Suprapubic skin (tissue), 4 donors: ENCODE measurements at regions not wholly inside any gene's neighbourhood (a gene's known extent, or its start where the extent isn't known, plus 50 kb on each side); places are given as distances from the start of the nearest gene placed in this dataset.

Experiments used
- DNase-seq, 2 donors: peaks; one replicate each; pipeline ENCODE4 v3.0.0-alpha.2; 2019; ENCODE audit warnings: low spot score in 2 of 2
- H3K27ac ChIP-seq: fragments of 200-600 bp; sonication (generic); one replicate; pipeline ENCODE4 v1.5.1; 2019
- H3K27me3 ChIP-seq: fragments of 200-600 bp; sonication (generic); one replicate; pipeline ENCODE4 v1.5.1; 2019
- H3K36me3 ChIP-seq: fragments of 200-600 bp; sonication (generic); one replicate; pipeline ENCODE4 v1.5.1; 2019
- H3K4me1 ChIP-seq: fragments of 200-600 bp; sonication (generic); one replicate; pipeline ENCODE4 v1.5.1; 2019
- H3K4me3 ChIP-seq: fragments of 200-600 bp; sonication (generic); one replicate; pipeline ENCODE4 v1.5.1; 2019; ENCODE audit warnings: mild to moderate bottlenecking
- H3K9me3 ChIP-seq: fragments of 200-600 bp; sonication (generic); one replicate; pipeline ENCODE4 v1.5.1; 2019
- EP300 ChIP-seq: sonication (generic); formaldehyde crosslinking; IDR thresholded peaks from one replicate; pipeline ENCODE4 v1.6.1; 2017; ENCODE audit warnings: antibody characterized with exemption
- POLR2A ChIP-seq, 2 donors: fragments of 450-650 bp; IDR thresholded peaks; one replicate each; pipeline ENCODE4 v1.6.1; 2017; ENCODE audit warnings: antibody characterized with exemption in 2 of 2, mild to moderate bottlenecking in 2 of 2, moderate library complexity in 2 of 2
- POLR2AphosphoS5 ChIP-seq, 3 donors: sonication (generic); formaldehyde crosslinking; IDR thresholded peaks; one replicate each; pipeline ENCODE4 v1.6.1; 2017; ENCODE audit warnings: antibody characterized with exemption in 3 of 3
- WGBS: methylation state at CpG from one replicate; pipeline ENCODE4 v1.1.5; 2018; 5-methylcytosine and 5-hydroxymethylcytosine counted together
- TF ChIP-seq, protein P1 (sequence below), 2 donors: fragments of 200-600 bp in 1 of 2; fragments of 450-650 bp in 1 of 2; sonication (generic) in 1 of 2; IDR thresholded peaks; one replicate each; pipeline ENCODE4 v1.5.1; 2016 to 2019; ENCODE audit warnings: antibody characterized with exemption in 2 of 2, mild to moderate bottlenecking in 1 of 2, moderate library complexity in 1 of 2

DNA sequence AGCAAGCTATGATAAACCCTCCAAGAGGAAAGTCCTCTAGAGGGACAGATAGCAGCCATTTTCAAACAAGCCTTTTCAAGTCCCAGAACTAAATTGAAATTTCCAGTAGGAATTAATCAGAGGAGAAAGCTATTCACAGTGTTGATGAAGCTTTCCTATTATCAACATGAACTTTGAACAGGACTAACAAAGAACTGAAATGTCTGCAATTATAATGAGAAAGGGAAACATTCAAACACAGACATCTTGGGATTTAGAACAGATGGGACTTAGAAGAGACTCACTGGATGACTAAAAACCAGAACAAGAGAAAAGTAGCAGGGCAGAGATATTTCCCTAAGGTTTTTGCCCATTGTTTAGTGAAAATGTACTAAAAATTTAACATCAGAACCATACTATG lies 622.1 kb upstream of the UBE2E2 start:
- no peaks in the 10 kb centered on the region for H3K9me3 ChIP-seq
- no peaks in the 10 kb centered on the region for H3K27me3 ChIP-seq
- no peaks in the 10 kb centered on the region for H3K36me3 ChIP-seq
- TF ChIP-seq, protein P1, sequence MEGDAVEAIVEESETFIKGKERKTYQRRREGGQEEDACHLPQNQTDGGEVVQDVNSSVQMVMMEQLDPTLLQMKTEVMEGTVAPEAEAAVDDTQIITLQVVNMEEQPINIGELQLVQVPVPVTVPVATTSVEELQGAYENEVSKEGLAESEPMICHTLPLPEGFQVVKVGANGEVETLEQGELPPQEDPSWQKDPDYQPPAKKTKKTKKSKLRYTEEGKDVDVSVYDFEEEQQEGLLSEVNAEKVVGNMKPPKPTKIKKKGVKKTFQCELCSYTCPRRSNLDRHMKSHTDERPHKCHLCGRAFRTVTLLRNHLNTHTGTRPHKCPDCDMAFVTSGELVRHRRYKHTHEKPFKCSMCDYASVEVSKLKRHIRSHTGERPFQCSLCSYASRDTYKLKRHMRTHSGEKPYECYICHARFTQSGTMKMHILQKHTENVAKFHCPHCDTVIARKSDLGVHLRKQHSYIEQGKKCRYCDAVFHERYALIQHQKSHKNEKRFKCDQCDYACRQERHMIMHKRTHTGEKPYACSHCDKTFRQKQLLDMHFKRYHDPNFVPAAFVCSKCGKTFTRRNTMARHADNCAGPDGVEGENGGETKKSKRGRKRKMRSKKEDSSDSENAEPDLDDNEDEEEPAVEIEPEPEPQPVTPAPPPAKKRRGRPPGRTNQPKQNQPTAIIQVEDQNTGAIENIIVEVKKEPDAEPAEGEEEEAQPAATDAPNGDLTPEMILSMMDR (IDR thresholded peaks at IDR 0.05): no peak
- TF ChIP-seq POLR2A (IDR thresholded peaks at IDR 0.05) (no peak), POLR2AphosphoS5 (IDR thresholded peaks at IDR 0.05) (no peak), EP300 (no peak)
- no peak overlapping the region for H3K4me3 ChIP-seq
- no peak for DNase-seq
- no peaks in the 10 kb centered on the region for H3K4me1 ChIP-seq
- no peak overlapping the region for H3K27ac ChIP-seq

- 38% methylated on average over 1 of the region's 1 CpG for WGBS
- no peak for TF ChIP-seq POLR2A (IDR thresholded peaks at IDR 0.05)
- no peak for TF ChIP-seq POLR2AphosphoS5 (IDR thresholded peaks at IDR 0.05)
- TF ChIP-seq EP300: no peak
- TF ChIP-seq, protein P1 (IDR thresholded peaks at IDR 0.05): no peak
- Histone ChIP-seq H3K9me3 (no peaks in the 10 kb centered on the region), H3K27ac (no peak overlapping the region), H3K27me3 (no peaks in the 10 kb centered on the region), H3K4me1 (no peaks in the 10 kb centered on the region), H3K36me3 (no peaks in the 10 kb centered on the region), H3K4me3 (no peak overlapping the region)
- DNase-seq: no peak
Measured at GRCh38 chr3:22582266-22582665, 620.9 kb upstream of the UBE2E2 start.

GRCh38 chr3:22585504-22585903 lies 617.6 kb upstream of the UBE2E2 start:
- Histone ChIP-seq H3K27ac (no peak overlapping the region), H3K9me3 (no peaks in the 10 kb centered on the region), H3K36me3 (no peaks in the 10 kb centered on the region), H3K27me3 (no peaks in the 10 kb centered on the region), H3K4me1 (no peaks in the 10 kb centered on the region), H3K4me3 (no peak overlapping the region)
- WGBS: 46% methylated on average over 2 of the region's 2 CpGs
- no peak for DNase-seq
- TF ChIP-seq EP300 (no peak), POLR2A (IDR thresholded peaks at IDR 0.05) (no peak), POLR2AphosphoS5 (IDR thresholded peaks at IDR 0.05) (no peak)
- TF ChIP-seq, protein P1 (IDR thresholded peaks at IDR 0.05): no peak

DNA sequence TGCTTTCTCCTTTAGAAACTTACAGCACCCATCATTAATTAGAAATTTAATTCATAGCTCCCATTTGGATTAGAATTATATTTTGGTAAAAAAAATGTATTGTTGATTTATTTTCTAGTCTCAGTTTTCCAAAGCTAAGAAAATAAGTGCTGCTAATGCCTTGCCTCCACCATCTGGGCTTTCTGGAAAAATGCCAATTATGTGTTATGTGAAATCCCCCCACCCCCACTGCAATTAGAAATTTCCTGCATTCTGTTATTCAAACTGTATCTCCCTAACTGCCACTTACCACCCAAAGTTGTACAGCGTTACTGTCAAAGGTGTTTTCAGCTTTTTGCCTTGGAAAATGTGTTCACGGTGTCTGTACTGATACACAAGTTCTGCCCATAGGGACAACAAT lies 617.2 kb upstream of the UBE2E2 start:
- no peak overlapping the region for H3K27ac ChIP-seq
- no peaks in the 10 kb centered on the region for H3K36me3 ChIP-seq
- TF ChIP-seq, protein P1 (IDR thresholded peaks at IDR 0.05): no peak
- no peak for DNase-seq
- no peak overlapping the region for H3K4me3 ChIP-seq
- WGBS: 88% methylated on average over 2 of the region's 2 CpGs
- H3K4me1 ChIP-seq: no peaks in the 10 kb centered on the region
- H3K9me3 ChIP-seq: no peaks in the 10 kb centered on the region
- H3K27me3 ChIP-seq: no peaks in the 10 kb centered on the region

- no peaks in the 10 kb centered on the region for H3K4me1 ChIP-seq
- no peak overlapping the region for H3K27ac ChIP-seq
- 80% methylated on average over 7 of the region's 7 CpGs for WGBS
- no peak for DNase-seq
- no peaks in the 10 kb centered on the region for H3K27me3 ChIP-seq
- no peaks in the 10 kb centered on the region for H3K9me3 ChIP-seq
- no peaks in the 10 kb centered on the region for H3K36me3 ChIP-seq
- no peak for TF ChIP-seq POLR2A (IDR thresholded peaks at IDR 0.05)
- H3K4me3 ChIP-seq: no peak overlapping the region
Measured at GRCh38 chr3:22587446-22587845, 615.7 kb upstream of the UBE2E2 start.

DNA sequence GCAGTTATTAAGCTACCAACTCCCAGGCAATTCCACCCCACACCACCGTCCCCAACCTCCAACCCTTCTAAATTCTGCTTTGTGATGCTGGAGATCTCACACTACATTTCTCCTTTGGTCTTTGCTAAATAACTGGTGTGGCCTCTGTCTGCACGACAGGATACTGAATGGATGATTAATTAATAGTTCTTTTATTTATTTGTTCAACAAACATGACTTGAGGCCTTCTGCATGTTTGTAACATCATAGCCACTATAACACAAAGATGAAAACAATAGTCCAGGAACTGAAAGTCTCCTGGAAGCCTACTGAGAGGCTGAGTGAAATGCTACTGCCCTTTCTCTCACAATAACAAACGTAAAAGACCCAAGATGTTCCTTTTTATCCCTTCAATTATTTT lies 609.5 kb upstream of the UBE2E2 start:
- Histone ChIP-seq H3K9me3 (no peaks in the 10 kb centered on the region), H3K27ac (no peak overlapping the region), H3K27me3 (no peaks in the 10 kb centered on the region), H3K4me3 (no peak overlapping the region), H3K36me3 (no peaks in the 10 kb centered on the region), H3K4me1 (no peaks in the 10 kb centered on the region)
- DNase-seq: no peak
- 54% methylated on average over 3 of the region's 3 CpGs for WGBS
- TF ChIP-seq, protein P1 (IDR thresholded peaks at IDR 0.05): no peak
- TF ChIP-seq POLR2A (IDR thresholded peaks at IDR 0.05) (no peak), POLR2AphosphoS5 (IDR thresholded peaks at IDR 0.05) (no peak), EP300 (no peak)
